Fibroblast of the aortic adventitia (primary cell): ENCODE measurements at regions not wholly inside any gene's neighbourhood (a gene's known extent, or its start where the extent isn't known, plus 50 kb on each side); places are given as distances from the start of the nearest gene placed in this dataset.

Experiments used
- DNase-seq: peaks from one replicate; pipeline ENCODE4 v3.0.0-alpha.2; 2010; ENCODE audit warnings: low read depth
- H3K4me3 ChIP-seq: 2 replicates; pipeline ENCODE4 v1.5.1; 2011; ENCODE audit warnings: low read depth, mild to moderate bottlenecking, control low read depth, low read length, moderate library complexity
- TF ChIP-seq, protein P1 (sequence below): IDR thresholded peaks from 2 replicates; pipeline ENCODE4 v1.5.1; 2011; ENCODE audit warnings: mild to moderate bottlenecking, low read length, control low read depth, inconsistent platforms; ENCODE audit not compliant: insufficient read depth

DNA sequence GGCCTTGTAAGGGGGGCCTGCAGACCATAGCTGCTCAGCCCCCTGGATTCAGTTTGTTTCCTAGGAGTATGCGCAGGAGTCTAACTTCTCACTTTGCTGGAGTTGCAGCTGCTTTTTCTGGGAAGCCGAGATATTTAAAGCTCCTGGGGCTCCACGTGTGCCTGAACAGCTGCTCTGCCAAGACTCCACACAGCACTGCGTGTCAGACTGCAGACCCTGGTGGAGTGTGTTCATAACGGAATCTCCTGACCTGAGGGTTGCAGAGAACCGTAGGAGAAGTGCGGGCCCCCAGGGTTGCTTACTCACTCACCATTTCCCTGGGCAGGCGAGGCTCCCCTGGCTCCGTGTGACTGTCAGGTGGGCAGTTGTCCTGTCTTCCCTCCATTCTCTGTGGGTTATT is 474.3 kb upstream of the TMPRSS15 start:
- H3K4me3 ChIP-seq = no peak overlapping the region
- DNase-seq = no peak
- TF ChIP-seq, protein P1, sequence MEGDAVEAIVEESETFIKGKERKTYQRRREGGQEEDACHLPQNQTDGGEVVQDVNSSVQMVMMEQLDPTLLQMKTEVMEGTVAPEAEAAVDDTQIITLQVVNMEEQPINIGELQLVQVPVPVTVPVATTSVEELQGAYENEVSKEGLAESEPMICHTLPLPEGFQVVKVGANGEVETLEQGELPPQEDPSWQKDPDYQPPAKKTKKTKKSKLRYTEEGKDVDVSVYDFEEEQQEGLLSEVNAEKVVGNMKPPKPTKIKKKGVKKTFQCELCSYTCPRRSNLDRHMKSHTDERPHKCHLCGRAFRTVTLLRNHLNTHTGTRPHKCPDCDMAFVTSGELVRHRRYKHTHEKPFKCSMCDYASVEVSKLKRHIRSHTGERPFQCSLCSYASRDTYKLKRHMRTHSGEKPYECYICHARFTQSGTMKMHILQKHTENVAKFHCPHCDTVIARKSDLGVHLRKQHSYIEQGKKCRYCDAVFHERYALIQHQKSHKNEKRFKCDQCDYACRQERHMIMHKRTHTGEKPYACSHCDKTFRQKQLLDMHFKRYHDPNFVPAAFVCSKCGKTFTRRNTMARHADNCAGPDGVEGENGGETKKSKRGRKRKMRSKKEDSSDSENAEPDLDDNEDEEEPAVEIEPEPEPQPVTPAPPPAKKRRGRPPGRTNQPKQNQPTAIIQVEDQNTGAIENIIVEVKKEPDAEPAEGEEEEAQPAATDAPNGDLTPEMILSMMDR = no peak

DNA sequence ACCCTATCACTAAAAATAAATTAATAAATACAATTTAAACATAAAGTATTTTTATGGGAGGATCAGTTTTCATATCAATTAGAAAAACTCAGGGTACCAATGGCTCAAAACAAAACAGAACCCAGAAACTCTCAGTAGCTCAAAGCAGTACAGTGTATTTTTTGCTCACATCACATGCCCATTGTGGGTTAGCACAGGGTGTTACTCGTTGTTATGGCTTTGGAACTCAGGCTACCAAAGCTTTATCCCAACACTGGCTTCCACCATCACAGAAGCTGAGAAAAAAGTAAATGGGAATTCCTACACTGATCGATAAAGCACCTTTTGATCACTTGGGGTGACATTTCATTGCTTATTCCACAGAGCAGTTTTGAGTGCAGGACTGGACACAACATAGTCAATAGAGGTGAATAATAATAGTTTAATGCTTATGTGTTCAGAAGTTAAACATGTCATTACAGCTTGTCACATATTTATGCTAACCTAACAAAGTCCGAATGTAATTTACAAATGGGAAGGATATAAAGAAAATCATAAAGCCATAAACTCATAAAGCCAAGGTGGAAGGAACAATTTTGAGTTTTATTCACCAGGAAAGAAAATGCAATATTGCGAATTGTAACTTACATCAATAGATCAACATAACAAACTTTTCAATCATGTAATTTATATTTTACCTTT is 484.5 kb upstream of the TMPRSS15 start:
- DNase-seq = no peak
- H3K4me3 ChIP-seq = no peak overlapping the region
- TF ChIP-seq, protein P1 = no peak

DNA sequence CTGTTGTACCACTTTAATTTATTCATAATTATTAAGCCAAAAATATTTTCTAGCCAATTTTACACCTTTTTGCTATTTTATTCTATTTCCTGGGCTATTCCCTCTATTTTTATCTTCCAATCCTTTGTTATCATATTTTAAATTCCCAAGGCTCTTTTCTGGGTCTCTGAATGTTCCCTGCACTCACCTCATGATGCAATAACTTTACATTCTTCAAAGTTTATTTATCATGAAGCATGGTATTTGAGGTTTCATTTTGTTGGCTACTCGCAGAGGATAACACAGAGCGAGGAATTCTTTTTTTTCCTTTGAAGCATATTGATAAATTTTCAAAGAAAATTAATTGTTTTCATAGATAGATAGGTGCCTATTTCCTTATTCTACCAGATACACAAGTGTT is 489.8 kb upstream of the TMPRSS15 start:
- DNase-seq = no peak
- H3K4me3 ChIP-seq = no peak overlapping the region
- TF ChIP-seq, protein P1 = no peak

DNA sequence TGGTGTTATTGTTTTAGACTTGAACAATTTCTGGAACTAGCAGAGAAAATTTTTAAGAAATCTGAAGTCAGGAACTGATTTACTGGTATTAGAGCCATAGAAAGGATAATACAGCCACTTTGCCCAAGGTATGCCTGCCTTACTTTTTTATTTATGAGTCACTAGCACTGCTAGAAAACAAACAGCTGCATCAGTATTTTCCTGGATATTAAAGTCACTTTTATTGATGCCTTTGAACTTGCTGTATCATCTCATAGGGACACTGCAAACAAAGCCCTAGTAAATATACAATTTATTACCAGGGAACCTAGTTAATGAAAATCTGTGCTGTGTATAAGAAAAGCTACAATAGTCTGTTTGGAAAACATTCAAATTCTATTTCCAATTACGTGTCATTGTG is 490.8 kb upstream of the TMPRSS15 start:
- DNase-seq = no peak
- H3K4me3 ChIP-seq = no peak overlapping the region

DNA sequence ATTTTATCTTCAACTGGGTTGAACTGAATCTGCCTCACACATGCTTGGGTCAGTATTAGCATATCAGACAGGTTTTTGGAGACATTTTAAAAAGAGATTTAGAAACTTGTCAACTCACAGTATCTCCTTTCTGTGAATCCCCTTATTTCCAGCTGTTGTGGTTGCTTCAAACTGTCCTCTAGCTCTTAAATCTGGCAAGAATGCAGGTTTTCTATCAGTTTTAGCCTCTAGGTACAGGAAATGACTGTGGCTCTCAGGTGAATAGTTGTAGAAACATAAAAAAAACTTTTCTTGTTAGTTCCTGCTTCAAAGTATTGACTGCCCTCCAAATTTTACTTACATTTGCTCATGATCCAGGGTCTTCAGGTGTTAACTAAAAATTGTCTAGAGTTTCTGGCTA is 495.7 kb upstream of the TMPRSS15 start:
- TF ChIP-seq, protein P1 = no peak
- H3K4me3 ChIP-seq = no peak overlapping the region
- DNase-seq = no peak

More for the DNA sequence above, 490.8 kb upstream of the TMPRSS15 start:
- TF ChIP-seq, protein P1 = no peak

DNA sequence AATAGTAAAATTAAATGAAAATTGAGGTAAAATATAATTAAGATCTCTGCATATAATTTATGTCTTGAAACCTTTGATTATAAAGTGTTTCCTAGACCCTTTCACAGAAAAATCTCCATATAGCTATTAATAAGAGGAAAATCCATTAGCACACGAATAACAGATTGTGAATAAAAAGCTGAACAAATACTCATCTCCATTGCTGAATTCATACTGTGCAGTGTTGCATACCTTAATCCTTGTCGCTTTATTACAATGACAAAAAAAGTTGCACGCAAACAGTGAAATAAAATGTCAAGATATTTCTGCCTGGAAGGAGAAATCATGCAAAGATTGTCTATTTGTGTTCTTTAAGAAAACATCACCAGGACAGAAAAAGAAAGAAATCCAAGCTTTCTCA is 499.1 kb upstream of the TMPRSS15 start:
- no peak for DNase-seq
- no peak overlapping the region for H3K4me3 ChIP-seq
- TF ChIP-seq, protein P1 = no peak

DNA sequence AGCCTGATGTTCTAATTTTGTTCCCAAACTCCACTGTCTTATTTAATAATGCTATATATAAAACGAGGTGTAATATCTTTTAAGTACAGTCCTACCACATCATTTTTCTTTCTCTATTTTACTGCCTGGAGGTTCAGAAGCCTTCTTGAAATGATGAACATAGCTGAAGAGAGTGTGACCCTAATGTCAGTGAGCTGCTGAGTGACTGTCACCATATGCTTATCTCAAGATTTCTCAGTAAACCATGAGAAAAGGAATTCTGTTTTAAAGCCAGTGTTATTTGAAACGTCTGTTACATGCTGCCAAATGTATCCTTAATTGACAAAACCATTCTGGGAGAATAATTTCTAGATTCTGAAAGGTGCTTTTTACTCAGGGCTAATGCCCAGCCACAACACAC is 503.5 kb upstream of the TMPRSS15 start:
- no peak overlapping the region for H3K4me3 ChIP-seq
- TF ChIP-seq, protein P1 = no peak
- no peak for DNase-seq
